Astrocyte (in vitro differentiated cells and primary cell): ENCODE measurements at regions not wholly inside any gene's neighbourhood (a gene's known extent, or its start where the extent isn't known, plus 50 kb on each side); places are given as distances from the start of the nearest gene placed in this dataset.

ENCODE experiments used
- EZH2 ChIP-seq: IDR thresholded peaks from 2 replicates; pipeline ENCODE4 v1.6.1; 2012; ENCODE audit warnings: mild to moderate bottlenecking, low read length, inconsistent platforms; ENCODE audit not compliant: insufficient read depth
- TF ChIP-seq, protein P1 (sequence below): IDR thresholded peaks from 2 replicates; pipeline ENCODE4 v1.5.1; 2011; ENCODE audit warnings: low read depth, mild to moderate bottlenecking, inconsistent platforms, low read length, moderate library complexity; ENCODE audit not compliant: insufficient read depth

DNA sequence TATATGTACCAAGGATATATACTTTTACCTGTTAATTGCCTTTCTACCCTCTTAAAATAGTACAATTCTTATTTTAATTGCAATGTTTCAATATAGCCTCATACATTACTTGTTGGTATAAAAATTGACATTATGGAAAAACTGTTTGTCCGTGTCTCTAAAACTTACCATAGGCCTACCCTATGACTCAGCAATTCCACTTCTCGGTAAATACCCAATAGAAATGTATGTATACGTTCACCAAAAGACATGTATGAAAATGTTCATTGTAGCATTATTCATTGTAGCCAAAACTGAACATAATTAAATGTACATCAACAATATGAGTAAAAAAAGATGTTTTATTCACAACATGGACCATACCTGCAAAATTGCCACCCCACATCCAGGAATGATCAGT lies 679.2 kb upstream of the UBE2E2 start:
- TF ChIP-seq, protein P1, sequence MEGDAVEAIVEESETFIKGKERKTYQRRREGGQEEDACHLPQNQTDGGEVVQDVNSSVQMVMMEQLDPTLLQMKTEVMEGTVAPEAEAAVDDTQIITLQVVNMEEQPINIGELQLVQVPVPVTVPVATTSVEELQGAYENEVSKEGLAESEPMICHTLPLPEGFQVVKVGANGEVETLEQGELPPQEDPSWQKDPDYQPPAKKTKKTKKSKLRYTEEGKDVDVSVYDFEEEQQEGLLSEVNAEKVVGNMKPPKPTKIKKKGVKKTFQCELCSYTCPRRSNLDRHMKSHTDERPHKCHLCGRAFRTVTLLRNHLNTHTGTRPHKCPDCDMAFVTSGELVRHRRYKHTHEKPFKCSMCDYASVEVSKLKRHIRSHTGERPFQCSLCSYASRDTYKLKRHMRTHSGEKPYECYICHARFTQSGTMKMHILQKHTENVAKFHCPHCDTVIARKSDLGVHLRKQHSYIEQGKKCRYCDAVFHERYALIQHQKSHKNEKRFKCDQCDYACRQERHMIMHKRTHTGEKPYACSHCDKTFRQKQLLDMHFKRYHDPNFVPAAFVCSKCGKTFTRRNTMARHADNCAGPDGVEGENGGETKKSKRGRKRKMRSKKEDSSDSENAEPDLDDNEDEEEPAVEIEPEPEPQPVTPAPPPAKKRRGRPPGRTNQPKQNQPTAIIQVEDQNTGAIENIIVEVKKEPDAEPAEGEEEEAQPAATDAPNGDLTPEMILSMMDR: no peak
- TF ChIP-seq EZH2: no peak
